ENCODE measurements at regions not wholly inside any gene's neighbourhood (a gene's known extent, or its start where the extent isn't known, plus 50 kb on each side); places are given as distances from the start of the nearest gene placed in this dataset.

- H3K4me1 ChIP-seq = no peaks in the 10 kb centered on the region
- no peak overlapping the region for H3K27ac Mint-ChIP-seq
- H3K9me3 ChIP-seq (ENCODE audit: low read depth) = no peaks in the 10 kb centered on the region
These were observed 78.1 kb downstream of the CNGA2 start for GRCh38 chrX:151812661-151813060.

GRCh38 chrX:151814767-151815166 is 80.2 kb downstream of the CNGA2 start:
- Mint-ChIP-seq H3K4me3 (no peak overlapping the region), H3K27ac (no peak overlapping the region)
- no peaks in the 10 kb centered on the region for H3K79me2 ChIP-seq (ENCODE audit: low read depth)

More at GRCh38 chrX:151812661-151813060, 78.1 kb downstream of the CNGA2 start:
- Histone ChIP-seq H3K27me3 (no peaks in the 10 kb centered on the region), H2AFZ (replicated peaks) (no peak overlapping the region), H3K4me3 (no peak overlapping the region), H3K27ac (no peak overlapping the region), H3K9ac (no peak overlapping the region), H3F3A (ENCODE audit: low read depth) (no peaks in the 10 kb centered on the region), H3K79me2 (ENCODE audit: low read depth) (no peaks in the 10 kb centered on the region), H4K20me1 (ENCODE audit: low read depth) (no peaks in the 10 kb centered on the region), H3K4me2 (no peak overlapping the region), H3K36me3 (no peaks in the 10 kb centered on the region)
- Mint-ChIP-seq H3K36me3 (no peaks in the 10 kb centered on the region), H3K27me3 (ENCODE audit: insufficient read depth, low read depth) (peaks cover 5% of the 10 kb centered on the region), H3K9me3 (no peaks in the 10 kb centered on the region), H3K4me1 (no peaks in the 10 kb centered on the region), H3K4me3 (no peak overlapping the region)
- DNase-seq (ENCODE audit: low spot score) = no peak
- TF ChIP-seq CTCF (IDR thresholded peaks at IDR 0.05) = no peak
- no peak for TF ChIP-seq EZH2 (IDR thresholded peaks at IDR 0.05)
- TF ChIP-seq EZH2phosphoT487 (IDR thresholded peaks at IDR 0.05) = no peak

DNA sequence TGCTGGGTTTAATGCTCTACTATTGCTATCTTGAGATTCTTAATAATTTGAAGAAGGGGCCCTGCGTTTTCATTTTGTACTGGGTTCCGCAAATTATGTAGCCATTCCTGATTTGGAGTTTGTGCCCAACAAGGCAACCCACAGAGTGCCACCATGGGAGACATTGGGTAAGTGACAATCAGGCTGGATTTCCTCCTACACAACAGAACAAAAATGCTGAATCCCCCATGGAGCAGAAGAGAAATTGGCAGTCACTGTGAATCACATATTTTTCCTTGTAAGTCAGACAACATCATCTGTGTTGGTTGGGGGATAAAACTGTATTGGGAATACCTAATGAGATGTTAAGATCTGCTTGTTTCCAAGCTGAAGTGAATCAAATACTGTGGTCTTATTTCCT is 80.9 kb downstream of the CNGA2 start:
- TF ChIP-seq EZH2 (IDR thresholded peaks at IDR 0.05) (no peak), EZH2phosphoT487 (IDR thresholded peaks at IDR 0.05) (no peak), CTCF (IDR thresholded peaks at IDR 0.05) (no peak)
- no peaks in the 10 kb centered on the region for H3K4me1 Mint-ChIP-seq

More at GRCh38 chrX:151814767-151815166, 80.2 kb downstream of the CNGA2 start:
- Histone ChIP-seq H3K27me3 (no peaks in the 10 kb centered on the region), H3F3A (ENCODE audit: low read depth) (no peaks in the 10 kb centered on the region), H3K4me3 (no peak overlapping the region), H4K20me1 (ENCODE audit: low read depth) (no peaks in the 10 kb centered on the region), H2AFZ (replicated peaks) (no peak overlapping the region), H3K9ac (no peak overlapping the region), H3K27ac (no peak overlapping the region), H3K36me3 (no peaks in the 10 kb centered on the region), H3K4me2 (no peak overlapping the region), H3K4me1 (no peaks in the 10 kb centered on the region), H3K9me3 (ENCODE audit: low read depth) (no peaks in the 10 kb centered on the region)
- no peaks in the 10 kb centered on the region for H3K4me1 Mint-ChIP-seq
- no peak for TF ChIP-seq EZH2phosphoT487 (IDR thresholded peaks at IDR 0.05)
- H3K36me3 Mint-ChIP-seq = no peaks in the 10 kb centered on the region
- H3K9me3 Mint-ChIP-seq = no peaks in the 10 kb centered on the region
- no peak for DNase-seq (ENCODE audit: low spot score)
- H3K27me3 Mint-ChIP-seq (ENCODE audit: insufficient read depth, low read depth) = no peaks in the 10 kb centered on the region

DNA sequence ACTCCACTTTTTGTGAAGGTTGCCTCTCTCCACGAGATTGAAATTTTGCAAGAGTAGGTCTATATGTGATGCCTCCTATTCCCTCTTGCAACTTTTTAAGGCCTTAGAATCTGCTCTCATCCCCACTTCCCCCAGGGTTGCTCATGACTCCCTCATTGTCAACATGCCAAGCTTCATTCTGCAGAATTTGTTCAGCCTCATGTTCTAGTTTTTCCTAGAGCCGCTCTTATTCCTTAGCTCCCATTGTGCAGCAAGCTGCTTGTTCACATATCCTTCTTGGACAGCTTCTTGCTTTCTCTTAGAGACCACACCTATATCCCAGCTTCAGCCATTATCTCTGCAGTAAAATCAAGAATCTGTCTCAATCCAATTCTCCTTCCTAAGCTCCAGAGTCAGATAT is 82.4 kb downstream of the CNGA2 start:
- H3K4me1 ChIP-seq = no peaks in the 10 kb centered on the region
- H3K4me2 ChIP-seq = no peak overlapping the region
- no peaks in the 10 kb centered on the region for H3K9me3 ChIP-seq (ENCODE audit: low read depth)
- no peak overlapping the region for H3K4me3 ChIP-seq
- no peaks in the 10 kb centered on the region for H3K36me3 Mint-ChIP-seq
- no peak for DNase-seq (ENCODE audit: low spot score)
- no peaks in the 10 kb centered on the region for H3K27me3 ChIP-seq
- H3K27ac Mint-ChIP-seq = no peak overlapping the region
- H3K36me3 ChIP-seq = no peaks in the 10 kb centered on the region
- no peak overlapping the region for H2AFZ ChIP-seq (replicated peaks)
- H4K20me1 ChIP-seq (ENCODE audit: low read depth) = no peaks in the 10 kb centered on the region
- H3K27ac ChIP-seq = no peak overlapping the region
- H3K9ac ChIP-seq = no peak overlapping the region
- H3K4me1 Mint-ChIP-seq = no peaks in the 10 kb centered on the region
- no peaks in the 10 kb centered on the region for H3K27me3 Mint-ChIP-seq (ENCODE audit: insufficient read depth, low read depth)
- no peaks in the 10 kb centered on the region for H3K79me2 ChIP-seq (ENCODE audit: low read depth)
- no peaks in the 10 kb centered on the region for H3K9me3 Mint-ChIP-seq
- TF ChIP-seq EZH2 (IDR thresholded peaks at IDR 0.05) = no peak
- no peak for TF ChIP-seq CTCF (IDR thresholded peaks at IDR 0.05)
- TF ChIP-seq EZH2phosphoT487 (IDR thresholded peaks at IDR 0.05) = no peak
- H3F3A ChIP-seq (ENCODE audit: low read depth) = no peaks in the 10 kb centered on the region
- no peak overlapping the region for H3K4me3 Mint-ChIP-seq

More for the DNA sequence above, 80.9 kb downstream of the CNGA2 start:
- no peaks in the 10 kb centered on the region for H3K27me3 ChIP-seq
- H4K20me1 ChIP-seq (ENCODE audit: low read depth) = no peaks in the 10 kb centered on the region
- no peaks in the 10 kb centered on the region for H3K79me2 ChIP-seq (ENCODE audit: low read depth)
- H3F3A ChIP-seq (ENCODE audit: low read depth) = no peaks in the 10 kb centered on the region
- H3K4me1 ChIP-seq = no peaks in the 10 kb centered on the region
- Mint-ChIP-seq H3K36me3 (no peaks in the 10 kb centered on the region), H3K4me3 (no peak overlapping the region), H3K27ac (no peak overlapping the region), H3K9me3 (no peaks in the 10 kb centered on the region), H3K27me3 (ENCODE audit: insufficient read depth, low read depth) (no peaks in the 10 kb centered on the region)
- no peaks in the 10 kb centered on the region for H3K36me3 ChIP-seq
- H3K9me3 ChIP-seq (ENCODE audit: low read depth) = no peaks in the 10 kb centered on the region
- no peak overlapping the region for H2AFZ ChIP-seq (replicated peaks)
- H3K9ac ChIP-seq = no peak overlapping the region
- H3K4me3 ChIP-seq = no peak overlapping the region
- H3K4me2 ChIP-seq = no peak overlapping the region
- no peak overlapping the region for H3K27ac ChIP-seq
- no peak for DNase-seq (ENCODE audit: low spot score)

All from neural progenitor cell (in vitro differentiated cells).